GM23248 (cell line): ENCODE measurements at regions not wholly inside any gene's neighbourhood (a gene's known extent, or its start where the extent isn't known, plus 50 kb on each side); places are given as distances from the start of the nearest gene placed in this dataset.
"Not testable (repeated sequence)": the region's sequence is repeated elsewhere in the genome, so short reads cannot be mapped to it uniquely, and the experiment has no call there.

Source experiments
- DNase-seq: peaks from one replicate; pipeline ENCODE4 v3.0.0-alpha.2; 2015
- H2AFZ ChIP-seq: fragments of 200-600 bp; sonication (generic); 2 replicates; pipeline ENCODE4 v1.6.1; 2016; ENCODE audit warnings: antibody characterized with exemption
- H3F3A ChIP-seq: fragments of 200-600 bp; sonication (generic); 2 replicates; pipeline ENCODE4 v1.6.1; 2016; ENCODE audit warnings: mild to moderate bottlenecking, antibody characterized with exemption, mixed run types; ENCODE audit not compliant: insufficient read depth
- H3K27ac ChIP-seq: fragments of 200-600 bp; sonication (generic); 2 replicates; pipeline ENCODE4 v1.5.1; 2016; ENCODE audit warnings: mild to moderate bottlenecking
- H3K27me3 ChIP-seq: fragments of 200-600 bp; sonication (generic); replicated peaks from 2 replicates; pipeline ENCODE4 v1.6.1; 2016; ENCODE audit warnings: mild to moderate bottlenecking; ENCODE audit not compliant: insufficient read depth
- H3K36me3 ChIP-seq: fragments of 200-600 bp; sonication (generic); 2 replicates; pipeline ENCODE4 v1.6.1; 2016; ENCODE audit warnings: low read depth, mild to moderate bottlenecking
- H3K4me1 ChIP-seq: fragments of 200-600 bp; sonication (generic); 2 replicates; pipeline ENCODE4 v1.6.1; 2016; ENCODE audit warnings: mild to moderate bottlenecking; ENCODE audit not compliant: insufficient read depth
- H3K4me2 ChIP-seq: fragments of 200-600 bp; sonication (generic); one replicate; pipeline ENCODE4 v1.6.1; 2016; ENCODE audit warnings: mild to moderate bottlenecking; ENCODE audit not compliant: unreplicated experiment
- H3K4me3 ChIP-seq: fragments of 200-600 bp; sonication (generic); 2 replicates; pipeline ENCODE4 v1.5.1; 2016; ENCODE audit warnings: mild to moderate bottlenecking
- H3K79me2 ChIP-seq: fragments of 200-600 bp; sonication (generic); 2 replicates; pipeline ENCODE4 v1.6.1; 2016; ENCODE audit warnings: mild to moderate bottlenecking; ENCODE audit not compliant: insufficient read depth
- H3K9ac ChIP-seq: fragments of 200-600 bp; sonication (generic); 2 replicates; pipeline ENCODE4 v1.6.1; 2016; ENCODE audit warnings: mild to moderate bottlenecking
- H3K9me2 ChIP-seq: fragments of 200-600 bp; sonication (generic); 2 replicates; pipeline ENCODE4 v1.6.1; 2016; ENCODE audit warnings: mixed run types, mild to moderate bottlenecking, moderate library complexity; ENCODE audit not compliant: insufficient read depth
- H3K9me3 ChIP-seq: fragments of 200-600 bp; sonication (generic); one replicate; pipeline ENCODE4 v1.6.1; 2017; ENCODE audit warnings: low read depth
- H4K20me1 ChIP-seq: fragments of 200-600 bp; sonication (generic); 2 replicates; pipeline ENCODE4 v1.6.0; 2016; ENCODE audit not compliant: insufficient read depth
- EZH2 ChIP-seq: fragments of 200-600 bp; sonication (generic); IDR thresholded peaks from 2 replicates; pipeline ENCODE4 v1.6.1; 2018; ENCODE audit warnings: antibody characterized with exemption, mild to moderate bottlenecking; ENCODE audit not compliant: insufficient read depth, poor library complexity, severe bottlenecking
- EZH2phosphoT487 ChIP-seq: fragments of 200-600 bp; sonication (generic); IDR thresholded peaks from 2 replicates; pipeline ENCODE4 v1.6.1; 2018; ENCODE audit warnings: antibody characterized with exemption, moderate library complexity, mild to moderate bottlenecking, low read depth; ENCODE audit not compliant: insufficient read depth
- WGBS, 2 experiments: methylation state at CpG; one replicate each; pipeline ENCODE4 v1.1.6; 2015 to 2017; ENCODE audit warnings: low lambda C conversion rate in 2 of 2, low coverage in 1 of 2; ENCODE audit errors: missing lambda C conversion rate in 2 of 2; 5-methylcytosine and 5-hydroxymethylcytosine counted together
- in situ Hi-C: fragments of 300-500 bp; cut with MboI; formaldehyde crosslinking; loops from 2 replicates; pipeline ENCODE4 v1.15.0; 2020

DNA sequence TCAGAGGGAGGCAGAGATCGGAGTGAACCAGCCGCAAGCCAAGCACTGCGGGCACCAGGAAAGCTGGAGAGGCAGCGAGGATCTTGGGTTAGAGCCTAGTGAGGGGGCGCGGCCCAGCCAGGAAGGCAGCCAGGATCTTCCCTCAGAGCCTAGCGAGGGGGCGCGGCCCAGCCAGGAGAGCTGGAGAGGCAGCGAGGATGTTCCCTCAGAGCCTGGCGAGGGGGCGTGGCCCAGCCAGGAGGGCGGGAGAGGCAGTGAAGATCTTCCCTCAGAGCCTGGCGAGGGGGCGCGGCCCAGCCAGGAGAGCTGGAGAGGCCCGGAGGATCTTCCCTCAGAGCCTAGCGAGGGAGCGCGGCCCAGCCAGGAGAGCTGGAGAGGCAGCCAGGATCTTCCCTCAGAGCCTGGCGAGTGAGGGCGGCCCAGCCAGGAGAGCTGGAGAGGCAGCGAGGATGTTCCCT is 62.7 kb upstream of the TMEM18 start:
- H3K79me2 ChIP-seq, H3K9me3 ChIP-seq, H3F3A ChIP-seq, H3K27me3 ChIP-seq, H3K4me1 ChIP-seq, H3K9me2 ChIP-seq, H4K20me1 ChIP-seq, in situ Hi-C loops, H3K36me3 ChIP-seq: not testable (repeated sequence)
- Histone ChIP-seq H3K4me3 (peak overlapping the region; percentile 69), H2AFZ (peak overlapping the region; percentile 89), H3K9ac (peak overlapping the region; percentile 61), H3K4me2 (peak overlapping the region; percentile 88), H3K27ac (peak overlapping the region; percentile 30)
- 3 to 8% methylated on average over 15 to 21 of the region's 23 CpGs for WGBS, 2 experiments
- peak; percentile 87 for DNase-seq

DNA sequence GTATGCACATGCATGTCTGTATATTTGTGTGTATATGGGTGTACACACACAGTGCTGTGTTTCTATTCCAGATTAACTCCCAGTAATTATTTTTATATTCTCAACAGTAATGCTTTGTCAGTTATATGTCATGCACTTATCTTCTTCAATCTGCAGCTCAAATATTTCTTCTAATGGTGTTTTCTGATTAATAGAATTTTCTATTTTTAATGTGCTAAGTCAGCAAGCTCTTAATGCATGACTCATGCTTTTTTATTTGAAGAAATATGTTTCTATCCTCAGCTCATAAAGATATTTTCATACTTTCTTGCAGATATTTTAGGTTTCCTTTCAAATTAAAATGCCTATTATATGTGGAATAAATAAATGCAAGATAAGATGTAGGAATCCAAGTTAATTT is 59.7 kb upstream of the TMEM18 start:
- TF ChIP-seq EZH2 (no peak), EZH2phosphoT487 (no peak)
- Histone ChIP-seq H3K27ac (no peak overlapping the region), H4K20me1 (no peaks in the 10 kb centered on the region), H3K9me3 (no peaks in the 10 kb centered on the region), H3K4me1 (peaks cover 4% of the 10 kb centered on the region; the same call in 1 of the 2 replicates), H3K79me2 (no peaks in the 10 kb centered on the region), H3K4me3 (no peak overlapping the region), H3K27me3 (no peaks in the 10 kb centered on the region), H3K36me3 (no peaks in the 10 kb centered on the region), H2AFZ (no peak overlapping the region), H3F3A (peaks cover 7% of the 10 kb centered on the region; the same call in 1 of the 2 replicates), H3K9me2 (no peaks in the 10 kb centered on the region), H3K4me2 (no peak overlapping the region), H3K9ac (no peak overlapping the region)
- in situ Hi-C loops: no loop called here
- no peak for DNase-seq

DNA sequence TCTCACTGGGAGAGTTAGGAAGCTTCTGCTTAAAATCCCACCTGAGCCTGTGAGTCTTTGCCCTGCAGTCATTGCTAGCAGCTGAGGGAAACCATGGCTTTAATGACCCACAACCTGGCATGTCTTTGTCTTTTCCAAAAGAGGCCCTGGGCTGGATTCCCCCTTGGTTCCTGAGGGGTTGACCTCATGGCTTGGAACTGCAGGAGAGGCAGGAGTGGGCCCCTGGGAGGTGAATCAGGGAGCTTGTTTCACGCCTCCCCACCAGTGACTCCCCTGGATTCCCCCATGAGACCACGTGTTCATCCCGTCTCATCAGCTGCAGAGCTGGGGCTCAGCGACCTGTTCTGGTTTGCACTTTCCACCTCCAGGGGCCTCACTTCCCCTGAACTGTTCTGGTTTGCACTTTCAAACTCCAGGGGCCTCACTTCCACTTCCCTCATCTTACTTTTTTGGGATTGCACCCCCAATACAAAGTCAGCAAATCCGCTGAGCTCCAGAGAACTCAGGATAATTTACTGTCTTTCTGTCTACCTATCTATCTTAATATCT is 58.5 kb upstream of the TMEM18 start:
- 21 to 27% methylated on average over 4 to 5 of the region's 5 CpGs for WGBS, 2 experiments
- no peak overlapping the region for H3K4me3 ChIP-seq
- no peaks in the 10 kb centered on the region for H3K79me2 ChIP-seq
- H3K27ac ChIP-seq: no peak overlapping the region
- DNase-seq: no peak
- H3K9ac ChIP-seq: no peak overlapping the region
- no peaks in the 10 kb centered on the region for H3K36me3 ChIP-seq
- no peak overlapping the region for H2AFZ ChIP-seq
- TF ChIP-seq EZH2 (no peak), EZH2phosphoT487 (no peak)
- no peaks in the 10 kb centered on the region for H3K9me2 ChIP-seq
- H3K4me2 ChIP-seq: no peak overlapping the region
- H3F3A ChIP-seq: peaks cover under 1% of the 10 kb centered on the region; the same call in 1 of the 2 replicates
- peaks cover under 1% of the 10 kb centered on the region; the same call in 1 of the 2 replicates for H3K4me1 ChIP-seq
- in situ Hi-C loops: no loop called here
- no peaks in the 10 kb centered on the region for H3K9me3 ChIP-seq
- H3K27me3 ChIP-seq: 0 out of 2 replicates have a peak, but pooled peaks cover 3% of the 10 kb centered on the region
- no peaks in the 10 kb centered on the region for H4K20me1 ChIP-seq

DNA sequence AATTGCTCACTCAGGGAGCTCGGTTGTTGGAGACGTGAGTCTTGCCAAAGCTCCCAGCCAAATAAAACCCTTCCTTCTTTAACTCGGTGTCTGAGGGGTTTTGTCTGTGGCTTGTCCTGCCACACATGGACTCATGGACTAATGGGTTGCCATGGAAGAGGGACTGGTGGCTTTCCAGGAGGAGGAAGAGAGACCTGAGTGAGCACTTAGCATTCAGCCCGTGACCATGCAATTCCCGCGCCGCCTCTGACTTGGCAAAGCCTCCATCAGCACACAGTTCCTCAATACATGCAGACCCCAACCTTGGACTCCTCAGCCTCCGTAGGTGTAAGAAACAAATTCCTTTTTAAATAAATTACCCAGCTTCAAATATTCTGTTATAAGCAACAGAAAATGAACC is 57.3 kb upstream of the TMEM18 start:
- Histone ChIP-seq H3K4me1 (no peaks in the 10 kb centered on the region), H4K20me1 (no peaks in the 10 kb centered on the region), H3K9me2 (no peaks in the 10 kb centered on the region), H3K4me3 (no peak overlapping the region), H3K27me3 (0 out of 2 replicates have a peak, but pooled peaks cover 10% of the 10 kb centered on the region), H3K9me3 (no peaks in the 10 kb centered on the region), H3F3A (no peaks in the 10 kb centered on the region; the same call in 1 of the 2 replicates), H3K36me3 (no peaks in the 10 kb centered on the region), H3K79me2 (no peaks in the 10 kb centered on the region), H2AFZ (no peak overlapping the region), H3K9ac (no peak overlapping the region), H3K27ac (no peak overlapping the region), H3K4me2 (no peak overlapping the region)
- TF ChIP-seq EZH2phosphoT487: no peak
- no peak for TF ChIP-seq EZH2
- in situ Hi-C loops: no loop called here
- WGBS, 2 experiments: 56 to 66% methylated on average over 8 of the region's 8 CpGs
- DNase-seq: no peak

DNA sequence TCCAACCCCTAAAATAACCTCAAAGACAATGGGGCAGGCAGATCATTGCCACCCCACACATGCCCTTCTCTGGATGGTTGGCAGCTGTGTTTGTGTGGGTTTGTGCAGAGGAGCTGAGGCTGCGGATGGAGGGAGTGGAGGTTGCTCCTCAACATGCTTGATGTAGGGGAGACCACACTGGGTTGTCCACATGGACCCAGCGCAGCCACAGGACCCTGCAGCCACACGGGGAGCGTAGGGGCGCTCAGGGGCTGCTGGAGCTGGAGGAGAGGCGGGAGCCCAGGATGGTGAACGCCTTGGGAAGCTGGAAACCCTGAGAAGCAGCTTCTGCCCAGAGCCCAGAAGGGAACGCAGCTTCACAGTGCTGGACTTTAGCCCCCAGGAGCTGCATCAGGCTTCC is 56.3 kb upstream of the TMEM18 start:
- no peaks in the 10 kb centered on the region for H3K79me2 ChIP-seq
- H3K9ac ChIP-seq: no peak overlapping the region
- in situ Hi-C loops: no loop called here
- H3K9me2 ChIP-seq: no peaks in the 10 kb centered on the region
- WGBS, 2 experiments: 56% methylated on average over 8 of the region's 8 CpGs
- no peak overlapping the region for H3K27ac ChIP-seq
- H3F3A ChIP-seq: no peaks in the 10 kb centered on the region
- no peaks in the 10 kb centered on the region for H3K9me3 ChIP-seq
- TF ChIP-seq EZH2phosphoT487 (no peak), EZH2 (no peak)
- no peak overlapping the region for H3K4me2 ChIP-seq
- no peaks in the 10 kb centered on the region for H3K36me3 ChIP-seq
- H3K4me3 ChIP-seq: no peak overlapping the region
- 0 out of 2 replicates have a peak, but pooled peaks cover 13% of the 10 kb centered on the region for H3K27me3 ChIP-seq
- H3K4me1 ChIP-seq: no peaks in the 10 kb centered on the region
- no peaks in the 10 kb centered on the region for H4K20me1 ChIP-seq
- DNase-seq: no peak
- H2AFZ ChIP-seq: no peak overlapping the region
